Right atrium auricular region (tissue), 2 donors: ENCODE measurements at regions not wholly inside any gene's neighbourhood (a gene's known extent, or its start where the extent isn't known, plus 50 kb on each side); places are given as distances from the start of the nearest gene placed in this dataset.

Source experiments
- DNase-seq: peaks from one replicate; pipeline ENCODE4 v3.0.0-alpha.2; 2019; ENCODE audit warnings: low spot score
- H3K27ac ChIP-seq, 2 donors: fragments of 200-600 bp; sonication (generic); 1 replicate in 1 of 2; 2 replicates in 1 of 2; pipeline ENCODE4 v1.5.1; 2016 to 2019
- H3K27me3 ChIP-seq, 2 donors: fragments of 200-600 bp; sonication (generic); one replicate each; pipeline versions ENCODE4 v1.5.1 to v1.6.0; 2017 to 2019
- H3K36me3 ChIP-seq: fragments of 200-600 bp; sonication (generic); one replicate; pipeline ENCODE4 v1.5.1; 2016
- H3K4me1 ChIP-seq, 2 donors: fragments of 200-600 bp; sonication (generic); one replicate each; pipeline versions ENCODE4 v1.5.1 to v1.6.0; 2017 to 2019
- H3K4me3 ChIP-seq, 2 donors: fragments of 200-600 bp; sonication (generic); 1 replicate in 1 of 2; 2 replicates in 1 of 2; pipeline ENCODE4 v1.5.1; 2017 to 2019; ENCODE audit warnings: mild to moderate bottlenecking in 1 of 2, moderate library complexity in 1 of 2
- H3K9me3 ChIP-seq, 2 donors: fragments of 200-600 bp; sonication (generic); one replicate each; pipeline ENCODE4 v1.5.1; 2019
- CTCF ChIP-seq, 2 donors: fragments of 200-600 bp; sonication (generic); IDR thresholded peaks; one replicate each; pipeline ENCODE4 v1.5.1; 2019; ENCODE audit warnings: antibody characterized with exemption in 2 of 2

GRCh38 chr6:163730246-163731210 lies 316.0 kb downstream of the QKI start:
- DNase-seq = no peak
- H3K27ac ChIP-seq = no peak overlapping the region
- H3K9me3 ChIP-seq = no peaks in the 10 kb centered on the region
- no peaks in the 10 kb centered on the region for H3K36me3 ChIP-seq
- no peaks in the 10 kb centered on the region for H3K27me3 ChIP-seq
- no peak for TF ChIP-seq CTCF (IDR thresholded peaks at IDR 0.05)
- H3K4me1 ChIP-seq = peaks cover 0 to 15% of the 10 kb centered on the region in 2 donors
- no peak overlapping the region for H3K4me3 ChIP-seq

DNA sequence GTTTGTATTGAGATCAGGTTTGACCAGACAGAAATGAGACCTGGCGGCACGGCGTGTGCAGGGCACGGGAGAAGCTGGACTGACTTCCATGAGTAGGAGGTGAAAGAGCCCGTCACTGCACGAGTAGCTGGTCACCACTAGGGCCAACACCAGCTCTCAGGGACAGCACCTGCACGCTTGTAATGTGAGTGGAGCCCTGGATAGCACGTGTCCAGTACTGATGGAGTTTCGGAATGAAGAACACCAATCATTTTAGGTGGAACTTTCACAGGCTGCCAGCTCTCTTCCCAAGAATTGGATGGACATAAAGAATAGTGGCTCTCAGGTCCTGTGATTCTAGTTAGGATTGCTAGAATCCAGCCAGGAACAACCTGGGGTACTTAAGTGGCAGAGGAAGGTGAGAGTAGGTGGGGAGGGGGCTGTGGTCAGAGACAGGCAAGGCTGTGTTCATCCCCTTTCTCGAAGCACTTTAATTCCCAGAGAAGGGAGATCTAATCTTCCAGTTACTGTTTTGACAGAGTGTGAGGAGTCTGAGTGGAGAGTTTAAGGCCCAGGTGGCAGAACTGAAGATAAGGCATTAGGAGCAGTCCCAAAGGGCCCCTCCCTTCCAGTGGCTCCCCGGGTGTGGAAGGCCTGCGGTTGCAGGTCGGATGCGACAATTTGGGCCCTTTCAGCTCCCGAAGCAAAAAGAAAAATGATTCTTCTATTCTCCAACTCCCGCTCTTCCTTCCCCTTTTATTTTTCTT lies 314.8 kb downstream of the QKI start:
- no peak for TF ChIP-seq CTCF (IDR thresholded peaks at IDR 0.05)
- H3K9me3 ChIP-seq = no peaks in the 10 kb centered on the region
- H3K27me3 ChIP-seq = no peaks in the 10 kb centered on the region
- DNase-seq = no peak
- H3K4me1 ChIP-seq = peaks cover 0 to 15% of the 10 kb centered on the region in 2 donors
- H3K36me3 ChIP-seq = no peaks in the 10 kb centered on the region
- H3K4me3 ChIP-seq = no peak overlapping the region
- H3K27ac ChIP-seq = no peak overlapping the region

DNA sequence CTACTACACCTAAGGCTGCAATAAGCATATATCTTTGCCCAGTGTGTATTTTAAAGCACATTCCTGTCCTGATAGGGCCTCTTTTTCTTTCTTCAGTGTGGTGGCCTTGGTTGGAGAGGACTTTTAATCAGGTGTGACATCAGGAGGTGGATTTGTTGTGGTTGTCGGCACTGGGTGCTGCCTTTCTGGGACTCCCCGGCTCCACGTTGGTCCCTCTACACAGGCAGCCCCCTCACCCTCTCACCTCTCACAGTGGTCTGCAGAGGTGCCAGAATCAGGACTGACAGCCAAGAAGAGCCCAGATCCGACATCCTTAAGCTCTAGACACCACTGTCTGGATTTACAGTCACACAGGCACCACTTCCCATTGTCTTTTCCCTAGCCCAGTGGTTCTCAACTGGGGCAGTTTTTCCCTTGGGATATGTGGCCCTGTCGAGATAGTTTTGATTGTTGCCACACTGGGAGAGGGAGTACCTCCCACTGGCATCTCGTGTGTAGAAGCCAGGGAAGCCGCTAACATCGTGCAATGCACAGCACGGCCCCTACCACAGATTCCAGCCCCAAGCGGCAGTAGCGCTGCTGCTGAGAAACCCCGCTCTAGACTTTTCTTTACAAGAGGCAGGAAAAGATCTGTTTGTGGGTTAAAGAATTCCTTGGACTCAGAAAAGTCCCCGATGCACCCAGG lies 314.1 kb downstream of the QKI start:
- Histone ChIP-seq H3K9me3 (no peaks in the 10 kb centered on the region), H3K27ac (no peak overlapping the region), H3K4me3 (no peak overlapping the region), H3K27me3 (no peaks in the 10 kb centered on the region), H3K4me1 (peaks cover 0 to 15% of the 10 kb centered on the region in 2 donors), H3K36me3 (no peaks in the 10 kb centered on the region)
- no peak for DNase-seq
- TF ChIP-seq CTCF (IDR thresholded peaks at IDR 0.05) = no peak

GRCh38 chr6:163726037-163726695 lies 311.6 kb downstream of the QKI start:
- no peaks in the 10 kb centered on the region for H3K27me3 ChIP-seq
- no peaks in the 10 kb centered on the region for H3K36me3 ChIP-seq
- no peaks in the 10 kb centered on the region for H3K9me3 ChIP-seq
- no peak for TF ChIP-seq CTCF (IDR thresholded peaks at IDR 0.05)
- DNase-seq = no peak
- H3K4me1 ChIP-seq = no peaks in the 10 kb centered on the region
- no peak overlapping the region for H3K27ac ChIP-seq
- H3K4me3 ChIP-seq = no peak overlapping the region
